Mesenchymal stem cell (in vitro differentiated cells and primary cell): ENCODE measurements at regions not wholly inside any gene's neighbourhood (a gene's known extent, or its start where the extent isn't known, plus 50 kb on each side); places are given as distances from the start of the nearest gene placed in this dataset.

Experiments
- DNase-seq: peaks from one replicate; pipeline ENCODE4 v3.0.0-alpha.2; 2013
- H2AFZ ChIP-seq: one replicate; pipeline ENCODE4 v1.6.1; 2013; ENCODE audit warnings: low read depth, mild to moderate bottlenecking, control low read depth, inconsistent platforms, low read length, moderate library complexity
- H2AK5ac ChIP-seq: 2 replicates; pipeline ENCODE4 v1.6.1; 2013; ENCODE audit warnings: low read length, moderate library complexity, mild to moderate bottlenecking, inconsistent platforms; ENCODE audit not compliant: severe bottlenecking
- H2BK120ac ChIP-seq: one replicate; pipeline ENCODE4 v1.6.1; 2013; ENCODE audit warnings: low read depth, mild to moderate bottlenecking, inconsistent platforms, low read length, moderate library complexity
- H2BK12ac ChIP-seq, 2 experiments: one replicate each; pipeline ENCODE4 v1.6.1; 2013; ENCODE audit warnings: inconsistent platforms in 2 of 2, low read length in 2 of 2, mild to moderate bottlenecking in 2 of 2, moderate library complexity in 2 of 2, control low read depth in 1 of 2
- H2BK15ac ChIP-seq: one replicate; pipeline ENCODE4 v1.6.1; 2013; ENCODE audit warnings: mild to moderate bottlenecking, low read depth, inconsistent platforms; ENCODE audit not compliant: poor library complexity, severe bottlenecking
- H2BK5ac ChIP-seq: 2 replicates; pipeline ENCODE4 v1.6.1; 2013; ENCODE audit warnings: low read depth, mild to moderate bottlenecking, low read length, control low read depth, inconsistent platforms; ENCODE audit not compliant: poor library complexity, severe bottlenecking
- H3K14ac ChIP-seq, 2 experiments: one replicate each; pipeline ENCODE4 v1.6.1; 2013; ENCODE audit warnings: inconsistent platforms in 2 of 2, low read length in 2 of 2, control low read depth in 1 of 2, mild to moderate bottlenecking in 1 of 2, moderate library complexity in 1 of 2
- H3K18ac ChIP-seq, 2 experiments: one replicate each; pipeline ENCODE4 v1.6.1; 2013; ENCODE audit warnings: inconsistent platforms in 2 of 2, low read length in 2 of 2, control low read depth in 1 of 2, low read depth in 1 of 2, mild to moderate bottlenecking in 1 of 2
- H3K23ac ChIP-seq, 2 experiments: one replicate each; pipeline ENCODE4 v1.6.1; 2013; ENCODE audit warnings: inconsistent platforms in 2 of 2, low read length in 2 of 2, mild to moderate bottlenecking in 2 of 2, moderate library complexity in 2 of 2, control low read depth in 1 of 2
- H3K27ac ChIP-seq: 2 replicates; pipeline ENCODE4 v1.5.1; 2013; ENCODE audit warnings: mild to moderate bottlenecking, moderate library complexity, low read length, control low read depth, inconsistent platforms; ENCODE audit not compliant: poor library complexity, severe bottlenecking
- H3K27me3 ChIP-seq, 2 experiments: 2 replicates each; pipeline versions ENCODE4 v1.6.1 to v1.7.0; 2013; ENCODE audit warnings: low read length in 2 of 2, mild to moderate bottlenecking in 2 of 2, moderate library complexity in 2 of 2, control low read depth in 1 of 2, inconsistent platforms in 1 of 2; ENCODE audit not compliant: control insufficient read depth in 1 of 2, insufficient read depth in 1 of 2
- H3K36me3 ChIP-seq, 2 experiments: 2 replicates each; pipeline versions ENCODE4 v1.6.1 to v1.7.0; 2013; ENCODE audit warnings: low read length in 2 of 2, control low read depth in 1 of 2, inconsistent platforms in 1 of 2, low read depth in 1 of 2, mild to moderate bottlenecking in 1 of 2; ENCODE audit not compliant: insufficient read depth in 2 of 2, control insufficient read depth in 1 of 2
- H3K4ac ChIP-seq, 2 experiments: one replicate each; pipeline ENCODE4 v1.6.1; 2013; ENCODE audit warnings: inconsistent platforms in 2 of 2, low read length in 2 of 2, mild to moderate bottlenecking in 2 of 2, moderate library complexity in 2 of 2, control low read depth in 1 of 2, low read depth in 1 of 2
- H3K4me1 ChIP-seq: 2 replicates; pipeline ENCODE4 v1.6.1; 2013; ENCODE audit warnings: low read depth, low read length, control low read depth; ENCODE audit not compliant: control insufficient read depth, insufficient read depth
- H3K4me2 ChIP-seq: 2 replicates; pipeline ENCODE4 v1.6.1; 2013; ENCODE audit warnings: low read length, mild to moderate bottlenecking, inconsistent platforms; ENCODE audit not compliant: poor library complexity, severe bottlenecking
- H3K4me3 ChIP-seq, 2 experiments: 2 replicates each; pipeline versions ENCODE4 v1.5.1 to v1.7.0; 2013; ENCODE audit warnings: low read length in 2 of 2, mild to moderate bottlenecking in 2 of 2, control low read depth in 1 of 2, low read depth in 1 of 2; ENCODE audit not compliant: insufficient read depth in 1 of 2
- H3K79me1 ChIP-seq: replicated peaks from 2 replicates; pipeline ENCODE4 v1.6.1; 2013; ENCODE audit warnings: mild to moderate bottlenecking, control low read depth, low read length, inconsistent platforms; ENCODE audit not compliant: poor library complexity, severe bottlenecking
- H3K9ac ChIP-seq: 2 replicates; pipeline ENCODE4 v1.7.0; 2013; ENCODE audit warnings: mild to moderate bottlenecking, low read length, moderate library complexity
- H3K9me3 ChIP-seq: 2 replicates; pipeline ENCODE4 v1.7.0; 2013; ENCODE audit warnings: mild to moderate bottlenecking, low read length; ENCODE audit not compliant: control insufficient read depth
- H4K8ac ChIP-seq: one replicate; pipeline ENCODE4 v1.6.1; 2013; ENCODE audit warnings: inconsistent platforms, mild to moderate bottlenecking, low read length, moderate library complexity
- H4K91ac ChIP-seq: one replicate; pipeline ENCODE4 v1.6.1; 2013; ENCODE audit warnings: mild to moderate bottlenecking, low read length, inconsistent platforms
- WGBS: methylation state at CpG from one replicate; pipeline ENCODE4 v1.1.7; 2013; ENCODE audit warnings: mixed read lengths; 5-methylcytosine and 5-hydroxymethylcytosine counted together

DNA sequence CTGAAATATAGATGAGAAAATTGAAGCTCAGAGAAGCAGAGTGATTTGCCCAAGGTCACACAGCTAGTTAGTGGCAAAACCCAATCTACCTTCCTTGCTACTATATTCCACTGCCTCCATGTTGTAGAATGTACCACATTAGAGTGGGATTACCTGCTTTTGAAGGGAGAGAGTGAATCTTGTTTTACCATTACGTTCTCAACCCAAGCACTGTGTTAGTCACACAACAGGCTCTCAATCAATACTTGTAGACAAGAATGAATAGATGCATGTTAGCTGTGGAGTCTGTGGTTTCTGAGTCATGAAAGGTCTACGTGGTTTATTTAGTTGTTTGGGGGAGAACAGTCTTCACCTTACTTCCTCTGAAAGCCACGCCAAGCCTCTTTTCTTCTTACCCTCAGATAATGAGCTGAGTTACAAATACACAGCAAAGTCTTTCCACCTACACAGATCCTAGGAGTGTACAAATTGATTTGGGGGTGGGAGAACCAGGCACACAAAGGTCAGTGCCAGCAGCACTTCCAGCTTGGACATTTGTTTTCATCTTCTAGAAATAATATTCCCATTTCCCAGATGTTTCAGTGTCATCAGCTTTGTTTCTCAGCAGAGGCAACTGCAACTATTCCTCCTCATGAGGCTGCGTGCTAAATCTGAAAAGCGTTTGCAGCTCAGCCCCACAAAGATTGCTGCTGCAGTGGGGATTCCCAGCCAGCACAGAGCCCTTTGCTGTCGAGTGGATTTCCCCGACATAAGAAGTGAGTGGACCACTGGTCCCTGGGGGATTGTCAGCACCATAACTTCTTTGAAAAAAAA is 71.5 kb upstream of the ADO start:
- no peaks in the 10 kb centered on the region for H3K79me1 ChIP-seq

GRCh38 chr10:62733654-62734293 is 70.7 kb upstream of the ADO start:
- H3K27me3 ChIP-seq: no peaks in the 10 kb centered on the region
- no peak overlapping the region for H2AK5ac ChIP-seq
- H3K4me2 ChIP-seq: no peak overlapping the region
- no peaks in the 10 kb centered on the region for H3K36me3 ChIP-seq
- peak overlapping the region; percentile 9 to 45 for H2BK12ac ChIP-seq
- peak; percentile 37 for DNase-seq
- H3K23ac ChIP-seq: peak overlapping the region in 1 of 2 experiments; percentile 31
- peak overlapping the region in 1 of 2 experiments; percentile 50 for H3K18ac ChIP-seq
- 83% methylated on average over 4 of the region's 4 CpGs for WGBS
- H3K9ac ChIP-seq: no peak overlapping the region
- H3K79me1 ChIP-seq: no peaks in the 10 kb centered on the region
- peak overlapping the region; percentile 71 for H2BK120ac ChIP-seq
- no peak overlapping the region for H2AFZ ChIP-seq
- H2BK15ac ChIP-seq: no peak overlapping the region
- H4K91ac ChIP-seq: no peak overlapping the region
- H3K14ac ChIP-seq: no peak overlapping the region
- H2BK5ac ChIP-seq: no peak overlapping the region
- no peaks in the 10 kb centered on the region for H3K9me3 ChIP-seq
- no peak overlapping the region for H3K4me3 ChIP-seq
- peak overlapping the region; percentile 60 for H3K4ac ChIP-seq
- no peak overlapping the region for H4K8ac ChIP-seq
- no peak overlapping the region for H3K27ac ChIP-seq
- H3K4me1 ChIP-seq: peaks cover 3% of the 10 kb centered on the region

More for the DNA sequence above, 71.5 kb upstream of the ADO start:
- Histone ChIP-seq H3K9me3 (no peaks in the 10 kb centered on the region), H2BK12ac (peak overlapping the region in 1 of 2 experiments; percentile 11), H3K4ac (no peak overlapping the region), H3K36me3 (no peaks in the 10 kb centered on the region), H3K27ac (no peak overlapping the region), H3K4me3 (no peak overlapping the region), H2AFZ (no peak overlapping the region), H3K4me2 (no peak overlapping the region), H3K18ac (peak overlapping the region in 1 of 2 experiments; percentile 14), H4K8ac (no peak overlapping the region), H2BK15ac (no peak overlapping the region), H2AK5ac (no peak overlapping the region), H3K4me1 (peaks cover 3% of the 10 kb centered on the region), H3K23ac (no peak overlapping the region), H4K91ac (no peak overlapping the region), H2BK5ac (no peak overlapping the region), H3K27me3 (no peaks in the 10 kb centered on the region), H3K9ac (no peak overlapping the region), H3K14ac (no peak overlapping the region), H2BK120ac (no peak overlapping the region)
- WGBS: 83% methylated on average over 4 of the region's 7 CpGs
- DNase-seq: peak; percentile 78

- DNase-seq: no peak
- H3K79me1 ChIP-seq: no peaks in the 10 kb centered on the region
- peak overlapping the region; percentile 29 for H4K91ac ChIP-seq
- peak overlapping the region in 1 of 2 experiments; percentile 61 for H3K18ac ChIP-seq
- no peak overlapping the region for H3K4me2 ChIP-seq
- H3K9ac ChIP-seq: no peak overlapping the region
- no peak overlapping the region for H3K14ac ChIP-seq
- no peak overlapping the region for H3K4ac ChIP-seq
- no peaks in the 10 kb centered on the region for H3K27me3 ChIP-seq
- no peak overlapping the region for H3K4me3 ChIP-seq
- peak overlapping the region in 1 of 2 experiments; percentile 82 for H2BK12ac ChIP-seq
- no peak overlapping the region for H2AFZ ChIP-seq
- H3K23ac ChIP-seq: no peak overlapping the region
- 97% methylated on average over 6 of the region's 7 CpGs for WGBS
- H2BK15ac ChIP-seq: no peak overlapping the region
- no peak overlapping the region for H2AK5ac ChIP-seq
- H3K36me3 ChIP-seq: no peaks in the 10 kb centered on the region
- peaks cover 3% of the 10 kb centered on the region for H3K4me1 ChIP-seq
- H2BK120ac ChIP-seq: no peak overlapping the region
- no peaks in the 10 kb centered on the region for H3K9me3 ChIP-seq
- H3K27ac ChIP-seq: no peak overlapping the region
- no peak overlapping the region for H2BK5ac ChIP-seq
- no peak overlapping the region for H4K8ac ChIP-seq
These were observed 69.6 kb upstream of the ADO start for GRCh38 chr10:62734781-62735463.
